OCI-LY3 (cell line): ENCODE measurements at regions not wholly inside any gene's neighbourhood (a gene's known extent, or its start where the extent isn't known, plus 50 kb on each side); places are given as distances from the start of the nearest gene placed in this dataset.

ENCODE experiments used
- CTCF ChIP-seq: fragments of 200-600, 300-600 bp; sonication (generic); IDR thresholded peaks from 2 replicates; pipeline ENCODE4 v1.5.1; 2014; ENCODE audit warnings: antibody characterized with exemption, low read length, low read depth
- EZH2phosphoT487 ChIP-seq: fragments of 200-600 bp; shearing (Covaris generic); IDR thresholded peaks from 2 replicates; pipeline ENCODE4 v1.6.1; 2018; ENCODE audit warnings: antibody characterized with exemption, mixed run types, low read depth

GRCh38 chr6:98463038-98464000 is 371.1 kb upstream of the POU3F2 start:
- TF ChIP-seq CTCF = no peak
- TF ChIP-seq EZH2phosphoT487 = no peak
